WTC11 (cell line): ENCODE measurements at regions not wholly inside any gene's neighbourhood (a gene's known extent, or its start where the extent isn't known, plus 50 kb on each side); places are given as distances from the start of the nearest gene placed in this dataset.

Source experiments
- ATAC-seq: fragments of 200-7000 bp; cut with Tn5 transposase; 2 replicates; pipeline ENCODE4 v1.10.0; 2021; ENCODE audit warnings: mild to moderate bottlenecking, moderate library complexity
- CTCF ChIA-PET: fragments of 300-600 bp; sonication (Branson Sonifier 250); formaldehyde crosslinking; loops from one replicate; lab custom pipeline; 2021; ENCODE audit warnings: antibody characterized with exemption; lab: Charles Lee
- POLR2A ChIA-PET: fragments of 350-600 bp; sonication (Branson Sonifier 250); formaldehyde crosslinking; loops from one replicate; lab custom pipeline; 2021; ENCODE audit warnings: antibody characterized with exemption; lab: Charles Lee
- DNase-seq: peaks from one replicate; pipeline ENCODE4 v3.0.0; 2021; ENCODE audit warnings: low spot score
- H3K27ac Mint-ChIP-seq: 2 replicates; pipeline ENCODE4 v1.8.0; 2021; ENCODE audit warnings: mixed read lengths
- H3K27me3 Mint-ChIP-seq: 2 replicates; pipeline ENCODE4 v1.8.0; 2021; ENCODE audit warnings: low read depth, mild to moderate bottlenecking, moderate library complexity, mixed read lengths
- H3K36me3 Mint-ChIP-seq: 2 replicates; pipeline ENCODE4 v1.8.0; 2021; ENCODE audit warnings: mixed read lengths
- H3K4me1 Mint-ChIP-seq: 2 replicates; pipeline ENCODE4 v1.8.0; 2022; ENCODE audit warnings: mixed read lengths
- H3K4me3 Mint-ChIP-seq: 2 replicates; pipeline ENCODE4 v1.8.0; 2021; ENCODE audit warnings: mild to moderate bottlenecking, moderate library complexity, mixed read lengths
- H3K9me3 Mint-ChIP-seq: 2 replicates; pipeline ENCODE4 v1.8.0; 2021; ENCODE audit warnings: mixed read lengths
- E2F1 ChIP-seq: sonication (generic); formaldehyde crosslinking; IDR thresholded peaks from 2 replicates; pipeline ENCODE4 v1.8.0; 2022; ENCODE audit warnings: mild to moderate bottlenecking, missing genetic modification reagents
- E2F4 ChIP-seq: sonication (generic); formaldehyde crosslinking; IDR thresholded peaks from 2 replicates; pipeline ENCODE4 v1.8.1; 2022; ENCODE audit warnings: low read depth, mild to moderate bottlenecking, moderate library complexity, missing genetic modification reagents, borderline replicate concordance
- ELF4 ChIP-seq: sonication (generic); formaldehyde crosslinking; IDR thresholded peaks from 2 replicates; pipeline ENCODE4 v1.8.1; 2022; ENCODE audit warnings: low read depth, mild to moderate bottlenecking, moderate library complexity, missing genetic modification reagents
- ETV6 ChIP-seq: sonication (generic); formaldehyde crosslinking; IDR thresholded peaks from 2 replicates; pipeline ENCODE4 v1.8.1; 2022; ENCODE audit warnings: mild to moderate bottlenecking, missing genetic modification reagents
- FOXK1 ChIP-seq: sonication (generic); formaldehyde crosslinking; IDR thresholded peaks from 2 replicates; pipeline ENCODE4 v1.8.0; 2022; ENCODE audit warnings: mild to moderate bottlenecking, moderate library complexity, missing genetic modification reagents
- GTF2I ChIP-seq: fragments of 250-450 bp; sonication (Bioruptor Pico); conservative IDR thresholded peaks from 2 replicates; pipeline ENCODE4 v1.4.0; 2021; ENCODE audit warnings: mild to moderate bottlenecking
- JAZF1 ChIP-seq: fragments of 250-450 bp; sonication (Bioruptor Pico); IDR thresholded peaks from 2 replicates; pipeline ENCODE4 v1.9.0; 2021; ENCODE audit warnings: moderate library complexity, mild to moderate bottlenecking, inconsistent platforms
- JUN ChIP-seq: sonication (generic); formaldehyde crosslinking; IDR thresholded peaks from 2 replicates; pipeline ENCODE4 v1.8.0; 2023; ENCODE audit warnings: mild to moderate bottlenecking, missing genetic modification reagents
- NR3C1 ChIP-seq: sonication (generic); formaldehyde crosslinking; conservative IDR thresholded peaks from 2 replicates; pipeline ENCODE4 v1.8.1; 2023; ENCODE audit warnings: low read depth, mild to moderate bottlenecking, missing genetic modification reagents
- OVOL2 ChIP-seq: fragments of 250-450 bp; sonication (Bioruptor Pico); IDR thresholded peaks from 2 replicates; pipeline ENCODE4 v1.9.0; 2021; ENCODE audit warnings: mild to moderate bottlenecking, borderline replicate concordance
- PRRX2 ChIP-seq: fragments of 250-450 bp; sonication (Bioruptor Pico); IDR thresholded peaks from 2 replicates; pipeline ENCODE4 v1.8.0; 2021; ENCODE audit warnings: mild to moderate bottlenecking
- TCF7 ChIP-seq: sonication (generic); formaldehyde crosslinking; IDR thresholded peaks from 2 replicates; pipeline ENCODE4 v1.8.0; 2022; ENCODE audit warnings: mild to moderate bottlenecking, low read depth, missing genetic modification reagents, moderate library complexity
- TEAD1 ChIP-seq: sonication (generic); formaldehyde crosslinking; IDR thresholded peaks from 2 replicates; pipeline ENCODE4 v1.8.0; 2022; ENCODE audit warnings: mild to moderate bottlenecking, missing genetic modification reagents
- ZNF232 ChIP-seq: sonication (generic); formaldehyde crosslinking; IDR thresholded peaks from 2 replicates; pipeline ENCODE4 v1.8.0; 2022; ENCODE audit warnings: mild to moderate bottlenecking, missing genetic modification reagents
- ZNF512 ChIP-seq: sonication (generic); formaldehyde crosslinking; IDR thresholded peaks from 2 replicates; pipeline ENCODE4 v1.8.1; 2022; ENCODE audit warnings: missing genetic modification reagents, borderline replicate concordance
- TF ChIP-seq, protein P1 (sequence below): sonication (generic); formaldehyde crosslinking; IDR thresholded peaks from 2 replicates; pipeline ENCODE4 v1.8.0; 2022; ENCODE audit warnings: mild to moderate bottlenecking, missing genetic modification reagents
- TF ChIP-seq, protein P2 (sequence below): fragments of 250-450 bp; sonication (Bioruptor Pico); IDR thresholded peaks from 2 replicates; pipeline ENCODE4 v1.9.0; 2021; ENCODE audit warnings: mild to moderate bottlenecking, borderline replicate concordance
- TF ChIP-seq, protein P3 (sequence below): sonication (generic); formaldehyde crosslinking; IDR thresholded peaks from 2 replicates; pipeline ENCODE4 v1.8.1; 2023; ENCODE audit warnings: mild to moderate bottlenecking, moderate library complexity, missing genetic modification reagents

DNA sequence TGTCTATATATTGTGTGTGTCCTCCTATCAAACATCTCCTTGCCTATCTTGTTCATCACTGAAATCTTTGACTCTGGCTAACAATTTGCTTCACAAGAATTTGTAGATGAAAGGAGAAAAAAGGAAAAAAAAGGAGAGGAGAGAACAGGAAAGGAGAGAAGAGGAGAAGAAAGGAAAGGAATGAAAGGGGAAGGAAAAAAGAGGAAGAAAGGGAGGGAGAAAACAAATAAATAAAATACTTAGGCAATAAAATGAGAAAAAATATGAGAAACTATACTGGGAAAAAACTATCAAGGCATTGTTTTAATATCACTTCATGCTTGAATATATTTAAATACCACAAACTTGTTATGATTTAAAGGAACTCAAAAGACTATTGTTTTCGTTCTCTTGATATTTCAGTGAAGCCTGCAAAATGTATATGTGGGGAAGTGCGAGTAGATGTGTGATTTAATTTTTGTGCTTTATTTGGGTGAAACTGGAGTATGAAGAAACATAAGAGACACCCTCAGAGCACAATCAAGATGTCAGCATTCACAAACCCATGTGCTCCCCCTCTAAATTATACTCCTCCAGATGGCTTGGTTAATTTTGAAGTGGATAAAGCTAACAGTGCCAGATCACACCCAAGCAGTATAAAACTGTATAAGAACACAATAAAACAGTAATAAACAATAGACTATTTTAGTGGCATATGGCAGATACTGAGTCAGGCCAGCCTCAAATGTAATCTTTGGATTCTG, 205.7 kb upstream of the SAMSN1 start:
- ATAC-seq (no peak), DNase-seq (no peak)
- TF ChIP-seq ZNF512 (CRISPR knock-in tag) (no peak), PRRX2 (no peak), ELF4 (CRISPR knock-in tag) (no peak)
- no peak overlapping the region for H3K4me3 Mint-ChIP-seq
- no peak overlapping the region for H3K27ac Mint-ChIP-seq
- no peaks in the 10 kb centered on the region for H3K4me1 Mint-ChIP-seq
- peaks cover 11% of the 10 kb centered on the region for H3K9me3 Mint-ChIP-seq
- ChIA-PET CTCF (interaction anchor here (0.5 kb wide), 1 partner anchor 14 kb away, joined by 3 read pairs; no protein-coding TSS in a partner anchor), POLR2A (no interaction called here)
- H3K36me3 Mint-ChIP-seq = no peaks in the 10 kb centered on the region
- no peaks in the 10 kb centered on the region for H3K27me3 Mint-ChIP-seq

DNA sequence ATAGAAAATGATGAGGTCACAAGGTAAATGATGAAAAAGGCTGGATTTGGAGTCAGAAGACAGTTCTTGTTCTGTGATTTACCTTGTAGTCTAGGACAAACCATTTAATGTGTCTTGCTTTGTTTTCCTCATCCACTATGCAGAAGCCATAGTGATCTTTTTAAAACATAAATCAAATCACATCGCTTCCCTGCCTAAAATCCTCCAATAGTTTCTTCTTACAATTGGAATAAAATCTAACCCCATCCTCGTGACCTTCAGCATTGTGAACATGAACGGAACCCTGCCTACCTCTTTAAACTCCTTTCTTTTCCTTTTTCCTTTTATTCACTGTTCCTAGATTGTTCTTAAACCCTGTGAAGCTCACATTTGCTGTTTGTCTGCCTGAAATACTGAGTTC, 204.9 kb upstream of the SAMSN1 start:
- TF ChIP-seq GTF2I (CRISPR knock-in tag) (no peak), NR3C1 (CRISPR knock-in tag) (no peak), FOXK1 (CRISPR knock-in tag) (no peak), E2F4 (CRISPR knock-in tag) (no peak)
- TF ChIP-seq, protein P1, sequence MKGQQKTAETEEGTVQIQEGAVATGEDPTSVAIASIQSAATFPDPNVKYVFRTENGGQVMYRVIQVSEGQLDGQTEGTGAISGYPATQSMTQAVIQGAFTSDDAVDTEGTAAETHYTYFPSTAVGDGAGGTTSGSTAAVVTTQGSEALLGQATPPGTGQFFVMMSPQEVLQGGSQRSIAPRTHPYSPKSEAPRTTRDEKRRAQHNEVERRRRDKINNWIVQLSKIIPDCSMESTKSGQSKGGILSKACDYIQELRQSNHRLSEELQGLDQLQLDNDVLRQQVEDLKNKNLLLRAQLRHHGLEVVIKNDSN (CRISPR knock-in tag) = no peak
- Mint-ChIP-seq H3K27ac (no peak overlapping the region), H3K9me3 (peaks cover 11% of the 10 kb centered on the region), H3K4me3 (no peak overlapping the region), H3K4me1 (peaks cover 2% of the 10 kb centered on the region; the same call in 1 of the 2 replicates), H3K36me3 (no peaks in the 10 kb centered on the region), H3K27me3 (no peaks in the 10 kb centered on the region)
- POLR2A ChIA-PET = no interaction called here
- ATAC-seq (no peak), DNase-seq (no peak)
- CTCF ChIA-PET = no interaction called here

DNA sequence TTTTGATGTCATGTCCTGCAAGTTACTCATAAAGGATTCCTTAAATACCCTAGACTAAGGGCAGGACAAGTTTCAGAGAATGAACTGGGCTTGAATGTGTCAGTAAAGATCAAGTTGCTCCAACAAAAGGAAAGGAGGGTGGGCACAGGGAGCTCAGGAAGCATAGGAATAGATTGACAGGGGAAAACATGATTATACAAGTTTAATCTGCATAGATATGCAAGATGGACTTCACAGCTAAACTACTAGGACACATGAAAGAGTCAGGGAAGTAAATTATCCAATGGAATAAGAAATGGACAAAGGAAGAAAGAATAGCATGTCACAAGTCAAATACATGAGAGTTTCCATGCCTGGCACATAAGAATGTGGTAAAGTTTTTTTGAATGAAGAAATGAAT, 203.9 kb upstream of the SAMSN1 start:
- no peak for ATAC-seq
- H3K4me3 Mint-ChIP-seq = no peak overlapping the region

More for the DNA sequence above, 203.9 kb upstream of the SAMSN1 start:
- ChIA-PET CTCF (no interaction called here), POLR2A (no interaction called here)
- H3K4me1 Mint-ChIP-seq = peaks cover 6% of the 10 kb centered on the region
- H3K36me3 Mint-ChIP-seq = peaks cover 3% of the 10 kb centered on the region; the same call in 1 of the 2 replicates
- TF ChIP-seq JUN (CRISPR knock-in tag) (no peak), E2F1 (CRISPR knock-in tag) (no peak), ETV6 (CRISPR knock-in tag) (no peak), ZNF232 (CRISPR knock-in tag) (no peak), JAZF1 (CRISPR knock-in tag) (no peak), TCF7 (no peak), OVOL2 (CRISPR knock-in tag) (no peak), PRRX2 (no peak), TEAD1 (CRISPR knock-in tag) (no peak)
- TF ChIP-seq, protein P2, sequence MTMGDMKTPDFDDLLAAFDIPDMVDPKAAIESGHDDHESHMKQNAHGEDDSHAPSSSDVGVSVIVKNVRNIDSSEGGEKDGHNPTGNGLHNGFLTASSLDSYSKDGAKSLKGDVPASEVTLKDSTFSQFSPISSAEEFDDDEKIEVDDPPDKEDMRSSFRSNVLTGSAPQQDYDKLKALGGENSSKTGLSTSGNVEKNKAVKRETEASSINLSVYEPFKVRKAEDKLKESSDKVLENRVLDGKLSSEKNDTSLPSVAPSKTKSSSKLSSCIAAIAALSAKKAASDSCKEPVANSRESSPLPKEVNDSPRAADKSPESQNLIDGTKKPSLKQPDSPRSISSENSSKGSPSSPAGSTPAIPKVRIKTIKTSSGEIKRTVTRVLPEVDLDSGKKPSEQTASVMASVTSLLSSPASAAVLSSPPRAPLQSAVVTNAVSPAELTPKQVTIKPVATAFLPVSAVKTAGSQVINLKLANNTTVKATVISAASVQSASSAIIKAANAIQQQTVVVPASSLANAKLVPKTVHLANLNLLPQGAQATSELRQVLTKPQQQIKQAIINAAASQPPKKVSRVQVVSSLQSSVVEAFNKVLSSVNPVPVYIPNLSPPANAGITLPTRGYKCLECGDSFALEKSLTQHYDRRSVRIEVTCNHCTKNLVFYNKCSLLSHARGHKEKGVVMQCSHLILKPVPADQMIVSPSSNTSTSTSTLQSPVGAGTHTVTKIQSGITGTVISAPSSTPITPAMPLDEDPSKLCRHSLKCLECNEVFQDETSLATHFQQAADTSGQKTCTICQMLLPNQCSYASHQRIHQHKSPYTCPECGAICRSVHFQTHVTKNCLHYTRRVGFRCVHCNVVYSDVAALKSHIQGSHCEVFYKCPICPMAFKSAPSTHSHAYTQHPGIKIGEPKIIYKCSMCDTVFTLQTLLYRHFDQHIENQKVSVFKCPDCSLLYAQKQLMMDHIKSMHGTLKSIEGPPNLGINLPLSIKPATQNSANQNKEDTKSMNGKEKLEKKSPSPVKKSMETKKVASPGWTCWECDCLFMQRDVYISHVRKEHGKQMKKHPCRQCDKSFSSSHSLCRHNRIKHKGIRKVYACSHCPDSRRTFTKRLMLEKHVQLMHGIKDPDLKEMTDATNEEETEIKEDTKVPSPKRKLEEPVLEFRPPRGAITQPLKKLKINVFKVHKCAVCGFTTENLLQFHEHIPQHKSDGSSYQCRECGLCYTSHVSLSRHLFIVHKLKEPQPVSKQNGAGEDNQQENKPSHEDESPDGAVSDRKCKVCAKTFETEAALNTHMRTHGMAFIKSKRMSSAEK (CRISPR knock-in tag) = no peak
- TF ChIP-seq, protein P3, sequence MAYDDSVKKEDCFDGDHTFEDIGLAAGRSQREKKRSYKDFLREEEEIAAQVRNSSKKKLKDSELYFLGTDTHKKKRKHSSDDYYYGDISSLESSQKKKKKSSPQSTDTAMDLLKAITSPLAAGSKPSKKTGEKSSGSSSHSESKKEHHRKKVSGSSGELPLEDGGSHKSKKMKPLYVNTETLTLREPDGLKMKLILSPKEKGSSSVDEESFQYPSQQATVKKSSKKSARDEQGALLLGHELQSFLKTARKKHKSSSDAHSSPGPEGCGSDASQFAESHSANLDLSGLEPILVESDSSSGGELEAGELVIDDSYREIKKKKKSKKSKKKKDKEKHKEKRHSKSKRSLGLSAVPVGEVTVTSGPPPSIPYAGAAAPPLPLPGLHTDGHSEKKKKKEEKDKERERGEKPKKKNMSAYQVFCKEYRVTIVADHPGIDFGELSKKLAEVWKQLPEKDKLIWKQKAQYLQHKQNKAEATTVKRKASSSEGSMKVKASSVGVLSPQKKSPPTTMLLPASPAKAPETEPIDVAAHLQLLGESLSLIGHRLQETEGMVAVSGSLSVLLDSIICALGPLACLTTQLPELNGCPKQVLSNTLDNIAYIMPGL (CRISPR knock-in tag) = no peak
- H3K9me3 Mint-ChIP-seq = peaks cover 16% of the 10 kb centered on the region
- no peak overlapping the region for H3K27ac Mint-ChIP-seq
- no peak for DNase-seq
- H3K27me3 Mint-ChIP-seq = no peaks in the 10 kb centered on the region
